Frontal cortex (tissue), 3 donors: ENCODE measurements at regions not wholly inside any gene's neighbourhood (a gene's known extent, or its start where the extent isn't known, plus 50 kb on each side); places are given as distances from the start of the nearest gene placed in this dataset.

Experiments used
- DNase-seq, 2 donors: peaks; one replicate each; pipeline ENCODE4 v3.0.0; 2012; ENCODE audit warnings: low spot score in 2 of 2
- FAIRE-seq: peaks from 2 replicates; lab custom pipeline; 2012; peaks lifted over from hg19 to GRCh38; lab: Jason Lieb, UNC
- donor health status: control.
- donor health status: control.
- donor health status: control.

DNA sequence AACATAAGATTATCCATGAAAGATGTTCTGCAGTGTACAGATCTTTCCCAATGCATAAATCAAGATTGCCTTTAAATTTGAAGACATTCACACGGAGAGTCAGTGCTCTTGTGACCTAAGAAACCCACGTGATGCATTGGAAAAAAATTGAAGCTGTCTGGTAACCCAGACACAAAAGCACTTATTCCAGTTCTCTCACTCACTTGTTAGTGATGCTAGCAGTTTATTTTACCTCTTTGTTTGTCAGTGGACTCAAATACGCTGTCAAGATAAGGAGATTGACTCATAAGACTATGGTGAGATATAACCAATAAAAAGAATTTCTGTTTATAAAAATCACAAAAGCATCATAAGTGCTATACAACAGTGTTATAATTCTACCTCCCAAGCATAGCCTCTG lies 245.8 kb upstream of the SMIM31 start:
- DNase-seq (no peak), FAIRE-seq (no peak)

DNA sequence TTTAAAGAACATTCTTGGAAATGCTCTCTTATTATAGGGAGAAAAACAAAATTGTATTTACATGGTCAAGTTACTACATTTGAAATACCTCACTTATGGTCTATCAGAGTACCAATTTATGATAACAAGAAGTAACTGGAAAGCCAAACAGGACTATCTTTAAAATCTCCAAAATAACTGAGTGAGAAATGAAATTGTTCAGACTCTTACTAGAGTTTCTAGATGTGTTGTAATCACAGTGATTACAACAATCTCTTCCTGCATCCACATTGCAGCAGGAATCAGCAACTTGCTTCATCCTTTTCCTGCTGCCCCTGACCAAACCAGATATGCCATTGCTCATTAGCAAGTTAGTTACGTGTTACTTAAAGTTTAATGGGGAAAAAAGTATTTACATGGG lies 245.2 kb upstream of the SMIM31 start:
- DNase-seq: no peak
- FAIRE-seq: no peak

DNA sequence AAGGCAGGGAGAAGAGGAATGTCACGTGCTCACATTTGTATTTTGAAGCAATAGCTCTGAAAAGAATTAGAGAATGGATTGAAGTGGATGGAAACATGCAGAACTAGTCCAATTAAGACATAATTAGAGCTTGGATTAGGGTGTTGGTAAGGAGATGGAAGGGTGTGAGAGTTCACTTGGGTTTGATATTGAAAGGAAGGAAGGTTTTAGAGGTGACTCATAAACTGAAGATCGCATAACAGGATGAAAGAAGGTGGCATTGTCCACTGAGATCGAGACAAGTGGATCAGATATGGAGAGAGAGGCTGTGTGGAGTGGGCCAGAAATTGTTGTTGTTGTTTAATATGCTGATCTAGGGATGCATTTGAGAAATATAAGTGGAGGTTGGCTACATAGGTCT lies 244.0 kb upstream of the SMIM31 start:
- DNase-seq (no peak), FAIRE-seq (no peak)

DNA sequence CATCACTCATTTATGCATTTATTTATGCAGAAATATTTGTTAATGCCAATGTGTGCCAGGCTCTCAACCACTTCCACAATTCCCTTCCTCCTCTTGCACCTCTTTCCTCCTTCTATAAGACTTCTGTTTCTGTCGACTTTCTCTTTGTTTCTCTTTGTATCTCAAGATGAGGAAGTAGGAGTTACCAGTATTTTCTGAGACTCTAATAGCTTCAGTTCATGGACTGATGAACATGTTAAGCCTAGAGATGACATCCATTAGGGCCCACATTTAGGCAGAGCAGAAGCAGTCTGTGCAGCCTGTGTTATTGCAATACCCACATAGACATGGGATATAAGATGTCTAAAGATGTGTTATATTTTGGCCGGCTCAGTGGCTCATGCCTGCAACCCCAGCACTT lies 241.8 kb upstream of the SMIM31 start:
- no peak for DNase-seq
- no peak for FAIRE-seq

DNA sequence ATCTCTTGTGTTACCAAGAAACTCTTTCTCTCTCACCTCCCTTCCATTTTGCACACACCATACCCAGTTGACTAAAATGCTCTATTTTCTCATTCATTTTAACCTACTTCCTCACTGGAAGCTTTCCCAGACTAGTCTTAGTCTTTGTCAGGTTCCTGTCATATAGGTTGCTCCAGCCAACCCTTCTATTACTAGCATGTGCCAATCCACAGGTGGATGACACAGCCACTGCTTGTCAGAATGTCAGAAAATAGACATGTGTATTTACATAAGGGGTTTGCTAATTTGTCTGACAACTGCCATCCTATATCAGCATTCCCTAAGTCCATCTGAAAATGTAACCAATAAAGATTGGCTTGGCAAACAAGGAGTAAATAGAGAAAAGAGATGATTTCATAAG lies 239.2 kb upstream of the SMIM31 start:
- DNase-seq (no peak), FAIRE-seq (no peak)

DNA sequence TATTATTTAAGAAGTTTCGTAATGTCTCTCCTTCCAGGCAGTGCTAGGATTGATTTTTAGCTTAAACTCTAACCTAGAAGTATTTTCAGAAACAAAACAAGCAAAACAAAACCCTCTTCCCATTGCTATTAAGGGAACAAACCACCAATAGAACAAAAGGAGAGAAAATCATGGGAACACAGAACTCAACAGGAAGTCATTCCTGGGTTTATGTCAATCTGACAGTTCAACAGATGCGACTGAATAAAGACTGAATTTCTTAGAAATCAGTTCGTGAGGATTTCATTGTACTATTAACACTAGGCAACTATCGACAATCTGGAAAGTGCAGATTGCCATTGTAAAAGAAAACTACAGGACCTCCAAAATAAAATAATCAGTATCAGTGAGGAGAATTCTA lies 229.1 kb upstream of the SMIM31 start:
- DNase-seq: no peak
- no peak for FAIRE-seq

DNA sequence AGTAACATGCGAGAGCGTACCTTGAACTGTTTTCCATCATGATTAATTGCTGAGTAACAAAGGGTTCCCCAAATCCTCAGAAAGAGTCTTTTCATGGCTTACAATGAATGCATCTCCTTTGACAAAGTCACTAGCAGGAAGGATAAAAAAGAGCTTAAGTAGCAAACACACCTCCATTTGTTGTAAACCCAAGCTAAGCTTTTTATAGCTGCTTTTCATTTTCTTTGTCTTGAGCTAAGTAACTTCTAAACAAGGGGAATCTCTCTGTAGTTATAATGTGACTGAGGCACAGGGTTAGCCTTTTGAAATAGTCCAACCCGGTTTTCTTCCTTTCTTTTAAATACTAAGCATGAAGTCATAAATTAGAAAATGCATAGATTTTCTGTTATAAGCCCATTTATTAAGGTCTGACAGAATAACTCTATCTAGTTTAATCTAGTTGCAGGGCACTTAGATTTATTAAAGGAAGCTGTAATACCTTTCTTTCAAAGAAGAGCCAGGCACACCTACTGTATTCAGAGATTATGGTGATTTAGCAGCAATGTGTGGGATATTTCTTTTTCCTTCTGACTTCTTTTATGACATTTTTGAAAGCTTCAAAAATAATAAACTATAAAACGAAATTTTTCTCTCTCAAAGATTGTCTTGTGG lies 226.9 kb upstream of the SMIM31 start:
- DNase-seq (no peak), FAIRE-seq (no peak)

DNA sequence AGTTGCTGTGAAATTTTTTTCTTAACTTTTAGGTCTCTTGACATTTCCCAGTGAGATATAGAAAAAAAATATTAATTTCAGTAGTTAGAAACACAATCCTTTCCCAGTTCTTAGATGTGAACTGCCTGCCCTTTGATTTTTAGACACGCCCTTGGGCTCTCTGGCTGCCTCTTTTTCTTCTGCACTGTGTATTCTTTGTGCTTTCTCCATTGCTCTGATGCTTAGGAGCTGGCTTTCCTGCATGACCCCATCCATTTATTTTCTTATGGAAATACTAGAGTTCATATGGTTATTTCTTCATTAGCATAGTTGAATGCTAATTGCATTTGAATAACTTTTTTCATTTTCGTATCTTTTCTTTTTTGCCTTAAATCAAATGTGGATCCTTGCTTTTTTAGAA lies 224.9 kb upstream of the SMIM31 start:
- DNase-seq: no peak
- FAIRE-seq: no peak

DNA sequence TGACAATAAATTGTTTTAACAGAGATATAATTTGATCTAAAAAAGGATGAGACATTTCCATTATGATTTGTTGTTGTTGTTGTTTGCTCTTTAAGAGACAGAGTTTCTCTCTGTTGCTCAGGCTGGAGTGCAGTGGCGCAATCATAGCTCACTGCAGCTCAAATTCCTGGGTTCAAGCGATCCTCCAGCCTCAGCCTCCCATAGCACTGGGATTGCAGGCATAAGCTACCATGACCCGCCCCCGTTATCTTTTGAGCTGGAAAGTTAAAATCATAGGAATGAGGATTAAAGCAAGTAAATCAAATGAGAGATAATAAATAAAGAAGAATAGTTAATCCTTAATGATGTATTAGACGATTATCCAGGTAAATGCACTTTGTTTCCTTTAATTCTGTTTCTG lies 224.4 kb upstream of the SMIM31 start:
- FAIRE-seq (no peak), DNase-seq (no peak)

DNA sequence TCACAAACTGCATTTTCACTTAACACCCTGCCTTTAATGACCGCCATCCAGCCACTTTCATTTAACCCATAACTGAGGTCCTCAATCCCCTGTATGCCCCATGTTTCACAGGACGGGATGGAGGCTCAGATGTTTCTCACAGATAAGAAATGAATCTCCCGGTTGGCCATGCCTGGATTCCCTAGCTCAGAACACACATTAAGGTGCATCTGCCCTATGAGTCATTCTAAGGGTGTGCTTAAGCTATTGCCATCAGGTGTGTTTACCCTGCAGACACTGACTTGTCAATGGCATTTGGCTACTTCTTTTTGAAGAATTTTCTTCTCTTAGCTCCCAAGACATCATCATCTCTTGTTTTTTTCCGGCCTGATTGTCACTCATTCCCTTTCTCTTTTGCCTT lies 222.6 kb upstream of the SMIM31 start:
- FAIRE-seq (no peak), DNase-seq (no peak)

DNA sequence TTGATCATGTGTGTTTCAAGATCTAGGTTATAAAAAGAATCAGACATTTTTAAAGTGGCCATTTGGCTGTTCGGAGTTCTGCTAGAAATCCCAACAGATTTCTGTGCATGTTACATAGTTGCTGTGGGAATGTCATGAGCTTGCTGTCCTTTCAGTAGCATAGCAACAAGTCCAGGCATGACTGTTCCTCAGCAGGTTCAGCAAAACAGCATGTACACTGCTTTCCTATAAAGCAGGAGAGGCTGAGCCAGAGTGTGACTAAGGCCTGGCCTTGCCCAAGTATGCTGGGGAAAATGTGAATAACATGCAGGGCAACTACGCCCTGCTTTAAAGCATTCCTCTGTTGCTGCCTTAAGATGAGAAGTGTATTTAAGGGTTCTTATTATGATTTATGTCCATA lies 217.1 kb upstream of the SMIM31 start:
- no peak for FAIRE-seq

DNA sequence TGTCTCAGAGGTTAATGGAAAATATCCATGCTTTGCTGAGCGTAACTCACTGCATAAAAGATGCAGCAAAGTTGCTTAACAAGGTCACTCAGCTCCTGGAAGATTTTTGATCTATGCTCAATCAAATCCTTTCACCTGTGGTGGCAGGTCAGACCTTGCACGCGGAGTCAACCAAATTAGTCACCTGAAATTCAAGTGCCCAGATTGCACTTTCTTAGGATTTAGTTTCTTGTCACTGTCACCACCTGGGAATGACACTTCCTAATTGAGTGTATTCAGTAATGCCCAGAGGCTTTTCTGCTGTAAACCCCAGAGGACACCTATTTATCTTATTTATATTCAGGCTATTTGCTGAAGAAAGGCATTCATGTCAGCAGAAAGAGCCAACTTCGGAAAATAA lies 215.8 kb upstream of the SMIM31 start:
- FAIRE-seq (no peak), DNase-seq (no peak)

More for the DNA sequence above, 217.1 kb upstream of the SMIM31 start:
- DNase-seq: no peak

DNA sequence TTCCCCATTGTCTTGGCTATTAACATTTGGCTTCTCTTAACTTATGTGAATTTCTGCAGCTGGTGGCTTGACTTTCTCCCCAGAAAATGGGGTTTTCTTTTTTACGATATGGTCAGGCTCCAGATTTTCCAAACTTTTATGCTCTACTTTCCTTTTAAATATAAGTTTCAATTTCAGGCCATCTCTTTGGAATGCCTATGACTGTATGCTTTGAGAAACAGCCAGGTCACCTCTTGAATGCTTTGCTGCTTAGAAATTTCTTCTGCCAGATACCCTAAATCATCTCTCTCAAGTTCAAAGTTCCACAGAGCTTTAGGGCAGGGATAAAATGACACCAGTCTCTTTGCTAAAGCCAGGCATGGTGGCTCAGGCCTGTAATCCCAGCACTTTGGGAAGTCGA lies 212.9 kb upstream of the SMIM31 start:
- FAIRE-seq (no peak), DNase-seq (no peak)

DNA sequence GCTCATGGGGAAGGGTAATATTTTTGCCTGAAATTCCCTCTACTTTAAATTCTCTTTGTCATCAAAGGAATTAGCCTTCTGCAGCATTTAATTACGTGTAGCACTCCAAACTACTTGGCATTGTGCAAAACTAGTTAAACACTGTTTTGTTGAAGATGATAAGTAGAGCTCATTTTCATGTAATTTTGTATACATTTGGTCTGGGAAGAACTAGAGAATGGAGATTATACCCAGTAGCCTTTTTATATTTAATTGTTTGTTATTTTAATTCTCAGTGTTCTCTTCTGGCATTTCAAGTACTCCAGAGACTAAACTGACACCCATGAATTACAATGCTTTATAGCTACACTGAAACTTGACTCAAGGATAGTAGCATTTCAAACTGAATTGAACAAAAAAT lies 211.5 kb upstream of the SMIM31 start:
- no peak for FAIRE-seq

DNA sequence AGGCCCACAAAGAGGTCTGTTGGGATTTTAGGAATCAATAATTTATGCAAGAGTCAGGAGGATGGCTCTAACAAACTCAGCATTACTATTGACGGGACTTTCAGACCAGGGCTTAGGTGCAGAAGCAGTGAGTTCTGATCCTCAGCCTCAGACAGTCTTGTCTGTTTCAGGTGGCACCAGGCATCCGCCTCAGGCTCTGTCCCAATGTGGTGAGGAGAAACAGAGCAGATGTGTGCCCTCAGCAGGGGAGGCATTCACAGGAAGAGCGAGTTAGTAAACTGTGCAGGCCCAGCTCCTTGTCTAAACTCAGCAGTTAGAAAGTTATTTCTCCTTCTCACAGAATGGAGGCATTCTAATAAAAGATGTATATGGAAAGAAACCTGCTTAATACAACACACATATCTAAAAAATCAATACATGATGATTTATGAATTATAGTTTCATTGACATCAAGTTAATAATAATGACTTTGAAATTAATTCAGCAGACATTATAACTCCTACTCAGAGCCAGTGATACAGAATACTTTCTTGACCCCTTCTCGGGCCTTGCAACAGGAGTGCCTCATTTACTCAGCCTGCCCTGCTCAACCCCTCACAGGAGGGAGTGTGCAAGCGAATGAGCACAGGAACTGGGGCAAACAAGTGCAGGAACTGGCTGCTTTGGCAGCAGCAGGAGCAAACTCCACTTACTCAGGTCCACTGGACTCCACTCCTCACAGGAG lies 202.8 kb upstream of the SMIM31 start:
- no peak for DNase-seq
- FAIRE-seq: no peak

More for the DNA sequence above, 211.5 kb upstream of the SMIM31 start:
- DNase-seq: no peak

DNA sequence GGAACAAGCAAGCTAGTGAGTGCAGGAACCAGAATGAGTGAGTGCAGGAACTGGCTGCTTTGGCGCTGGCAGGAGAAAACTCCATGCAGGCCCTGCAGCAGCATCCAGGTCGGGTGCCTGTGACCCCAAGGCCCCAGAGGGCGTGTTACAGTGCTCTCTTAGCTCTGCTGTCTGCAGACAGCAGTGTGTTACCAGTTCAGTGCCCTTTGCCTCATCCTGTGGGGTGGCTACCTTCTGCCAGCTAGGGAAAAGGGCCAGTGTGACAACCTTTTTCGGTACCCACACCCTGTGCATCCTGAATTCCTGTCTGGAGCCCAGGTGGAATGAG lies 202.3 kb upstream of the SMIM31 start:
- DNase-seq (no peak), FAIRE-seq (no peak)

DNA sequence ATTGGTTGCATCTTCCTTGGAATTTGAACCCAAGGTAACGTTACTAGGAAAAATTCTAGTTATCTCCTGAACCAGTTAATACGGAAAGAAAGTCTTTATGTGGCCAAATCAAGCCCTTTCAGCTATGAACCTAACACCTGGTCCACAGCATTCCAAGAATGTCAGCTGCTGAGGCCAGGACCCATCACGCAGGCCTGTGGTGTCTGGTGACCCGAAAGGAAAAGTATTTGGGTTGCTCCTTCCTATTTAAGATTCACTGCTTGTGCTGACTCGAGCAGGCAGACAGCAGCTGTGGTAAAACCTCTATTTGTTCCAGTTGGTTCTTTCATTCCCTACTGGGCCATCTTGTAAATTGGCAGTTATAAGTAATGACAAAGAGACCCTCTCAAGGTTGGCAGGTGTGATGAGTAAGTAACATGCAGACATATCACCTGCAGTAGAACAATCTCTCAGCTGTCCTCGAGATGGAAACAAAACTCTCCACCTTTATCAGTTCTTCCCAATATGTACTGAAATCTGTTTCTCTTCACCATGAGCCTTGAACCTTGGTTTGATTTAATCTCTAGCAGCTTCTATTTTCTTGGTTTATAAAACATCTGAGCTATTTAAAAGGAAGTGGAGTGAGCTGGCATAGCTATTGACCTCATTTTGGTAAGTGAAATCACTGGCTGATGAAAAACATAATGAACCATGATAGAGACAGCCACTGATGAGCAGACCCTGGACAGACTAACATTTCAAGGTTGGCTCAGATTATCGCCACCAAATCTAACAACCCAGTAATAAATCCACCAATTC lies 182.1 kb upstream of the SMIM31 start:
- FAIRE-seq (no peak), DNase-seq (no peak)

DNA sequence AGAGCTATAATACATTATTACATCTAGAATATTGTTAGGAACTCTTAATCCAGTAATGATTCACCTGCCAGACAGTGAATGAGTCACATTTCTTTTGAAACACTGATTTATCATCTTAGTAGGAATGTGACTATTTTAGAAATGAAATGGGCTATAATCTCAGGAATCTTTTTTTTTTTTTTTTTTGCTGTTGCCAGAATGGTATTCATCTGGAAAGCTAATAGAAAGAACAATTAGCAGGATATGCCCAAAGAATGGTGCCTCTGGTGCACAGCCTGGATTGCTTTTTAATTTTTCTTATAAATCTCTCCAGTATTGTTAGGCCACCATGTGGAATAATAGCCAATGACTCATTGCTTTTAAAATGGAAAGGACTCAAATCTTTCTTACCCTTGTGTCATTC lies 181.1 kb upstream of the SMIM31 start:
- FAIRE-seq: no peak
- no peak for DNase-seq

DNA sequence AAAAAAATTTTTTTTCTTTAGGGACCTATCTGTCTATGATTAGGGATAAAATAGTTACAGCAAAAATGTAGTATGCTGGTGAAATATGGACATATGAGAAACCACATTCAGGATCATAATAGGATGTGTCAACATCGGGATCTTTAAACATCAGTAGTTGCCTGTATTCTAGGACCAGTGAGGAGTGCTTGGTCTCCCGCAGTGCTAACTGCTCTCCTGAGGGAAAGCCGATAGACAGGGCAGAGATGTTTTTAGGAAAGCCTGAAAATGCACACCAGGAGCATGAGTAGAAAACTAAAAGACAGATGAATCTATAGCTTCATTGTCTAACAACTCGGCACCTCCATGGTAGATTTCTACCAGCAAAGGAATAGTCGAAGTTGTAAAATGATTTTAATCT lies 178.1 kb upstream of the SMIM31 start:
- no peak for DNase-seq
- no peak for FAIRE-seq

DNA sequence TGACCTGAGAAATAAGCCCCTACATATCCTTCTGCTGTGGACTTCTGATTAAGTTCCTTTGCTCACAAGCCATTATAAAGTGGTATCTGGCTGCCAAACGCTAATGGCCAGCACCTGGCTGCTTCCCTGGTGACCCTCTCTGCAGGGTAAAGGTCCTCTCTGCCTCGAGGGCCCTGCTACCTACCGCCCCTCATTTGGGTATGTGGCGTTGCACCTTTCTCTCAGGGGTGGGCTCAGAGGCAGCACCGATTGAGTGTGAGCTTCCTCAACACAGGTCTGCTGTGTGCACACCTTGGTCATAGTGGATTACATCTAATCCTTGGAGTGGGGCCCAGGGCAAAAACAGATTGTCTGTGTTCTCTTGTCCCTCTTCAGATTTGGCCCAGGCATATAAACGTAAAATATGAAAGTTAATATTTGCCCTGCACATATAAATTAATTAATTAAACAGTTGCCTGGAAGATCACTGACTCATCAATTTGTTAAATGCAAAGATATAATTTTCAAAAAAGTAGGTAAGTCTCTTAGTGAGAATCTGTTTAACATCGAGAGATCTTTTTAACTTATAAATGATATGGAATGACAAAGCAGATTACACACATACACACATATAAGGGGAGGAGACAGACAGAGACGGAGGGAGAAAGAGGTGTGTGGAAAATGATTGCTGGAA lies 174.5 kb upstream of the SMIM31 start:
- DNase-seq (no peak), FAIRE-seq (no peak)

DNA sequence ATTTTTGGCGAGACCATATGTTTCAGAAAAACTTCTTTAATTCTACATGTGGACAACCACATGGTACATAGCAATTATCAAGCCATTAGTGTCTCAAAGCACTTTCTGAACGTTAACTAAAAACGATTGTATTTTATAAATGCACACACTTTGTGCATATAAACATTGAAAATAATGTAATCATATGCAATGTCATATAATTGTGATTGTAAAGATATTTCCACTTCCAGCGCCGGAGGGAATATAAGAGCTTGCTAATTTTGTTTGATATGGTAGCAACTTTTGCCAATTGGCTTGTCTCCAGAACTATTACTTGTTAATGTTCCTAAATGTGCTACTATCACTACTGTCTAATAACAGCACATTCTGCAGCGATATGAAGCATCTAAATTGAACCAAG lies 162.3 kb upstream of the SMIM31 start:
- FAIRE-seq (no peak), DNase-seq (no peak)
